Uterus (tissue), 2 donors: ENCODE measurements at regions not wholly inside any gene's neighbourhood (a gene's known extent, or its start where the extent isn't known, plus 50 kb on each side); places are given as distances from the start of the nearest gene placed in this dataset.

ENCODE experiments used
- POLR2A ChIP-seq, 2 donors: fragments of 450-650 bp; IDR thresholded peaks; one replicate each; pipeline ENCODE4 v1.6.1; 2016; ENCODE audit warnings: antibody characterized with exemption in 2 of 2, mild to moderate bottlenecking in 1 of 2, moderate library complexity in 1 of 2
- TF ChIP-seq, protein P1 (sequence below), 4 experiments: fragments of 200-600 bp in 2 of 4; fragments of 450-650 bp in 2 of 4; sonication (generic) in 2 of 4; IDR thresholded peaks; one replicate each; pipeline ENCODE4 v1.5.1; 2016 to 2019; ENCODE audit warnings: antibody characterized with exemption in 4 of 4, mild to moderate bottlenecking in 2 of 4, moderate library complexity in 1 of 4

DNA sequence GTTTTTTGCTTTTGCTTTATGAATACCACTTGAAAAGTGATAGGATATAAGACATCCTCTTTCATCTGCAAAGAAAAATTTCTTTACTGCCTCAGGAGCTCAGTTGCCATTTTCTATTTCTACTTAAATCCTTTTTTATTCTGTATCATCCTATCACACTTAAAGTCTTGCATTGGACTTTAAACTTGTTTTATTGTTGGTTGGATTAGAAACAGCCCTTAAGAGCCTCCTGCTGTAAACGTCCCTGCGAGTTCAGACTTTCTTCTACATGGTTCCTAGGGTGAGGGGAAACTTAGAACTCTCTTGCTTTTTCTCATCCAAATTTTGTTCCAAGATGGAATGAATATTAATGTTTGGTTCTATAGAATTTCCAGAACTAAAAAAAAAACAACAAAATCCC is 234.3 kb downstream of the JRKL start:
- no peak for TF ChIP-seq POLR2A (IDR thresholded peaks at IDR 0.05)
- TF ChIP-seq, protein P1, sequence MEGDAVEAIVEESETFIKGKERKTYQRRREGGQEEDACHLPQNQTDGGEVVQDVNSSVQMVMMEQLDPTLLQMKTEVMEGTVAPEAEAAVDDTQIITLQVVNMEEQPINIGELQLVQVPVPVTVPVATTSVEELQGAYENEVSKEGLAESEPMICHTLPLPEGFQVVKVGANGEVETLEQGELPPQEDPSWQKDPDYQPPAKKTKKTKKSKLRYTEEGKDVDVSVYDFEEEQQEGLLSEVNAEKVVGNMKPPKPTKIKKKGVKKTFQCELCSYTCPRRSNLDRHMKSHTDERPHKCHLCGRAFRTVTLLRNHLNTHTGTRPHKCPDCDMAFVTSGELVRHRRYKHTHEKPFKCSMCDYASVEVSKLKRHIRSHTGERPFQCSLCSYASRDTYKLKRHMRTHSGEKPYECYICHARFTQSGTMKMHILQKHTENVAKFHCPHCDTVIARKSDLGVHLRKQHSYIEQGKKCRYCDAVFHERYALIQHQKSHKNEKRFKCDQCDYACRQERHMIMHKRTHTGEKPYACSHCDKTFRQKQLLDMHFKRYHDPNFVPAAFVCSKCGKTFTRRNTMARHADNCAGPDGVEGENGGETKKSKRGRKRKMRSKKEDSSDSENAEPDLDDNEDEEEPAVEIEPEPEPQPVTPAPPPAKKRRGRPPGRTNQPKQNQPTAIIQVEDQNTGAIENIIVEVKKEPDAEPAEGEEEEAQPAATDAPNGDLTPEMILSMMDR (IDR thresholded peaks at IDR 0.05): no peak
